Endodermal cell (in vitro differentiated cells): ENCODE measurements at regions not wholly inside any gene's neighbourhood (a gene's known extent, or its start where the extent isn't known, plus 50 kb on each side); places are given as distances from the start of the nearest gene placed in this dataset.

Experiments used
- DNase-seq: peaks from one replicate; pipeline ENCODE4 v3.0.0-alpha.2; 2017
- H3K27ac ChIP-seq: 2 replicates; pipeline ENCODE4 v1.5.1; 2013; ENCODE audit warnings: mild to moderate bottlenecking, low read depth, low read length, moderate library complexity
- H3K27me3 ChIP-seq: 2 replicates; pipeline ENCODE4 v1.6.1; 2013; ENCODE audit warnings: mild to moderate bottlenecking, low read length, moderate library complexity; ENCODE audit not compliant: insufficient read depth, control insufficient read depth, poor library complexity, severe bottlenecking
- H3K36me3 ChIP-seq: 2 replicates; pipeline ENCODE4 v1.7.0; 2013; ENCODE audit warnings: mild to moderate bottlenecking, low read length, moderate library complexity; ENCODE audit not compliant: control insufficient read depth, insufficient read depth
- H3K4me1 ChIP-seq: one replicate; pipeline ENCODE4 v1.7.0; 2013; ENCODE audit warnings: low read length; ENCODE audit not compliant: control insufficient read depth, insufficient read depth
- H3K4me3 ChIP-seq: 2 replicates; pipeline ENCODE4 v1.5.1; 2013; ENCODE audit warnings: mild to moderate bottlenecking, low read length, moderate library complexity
- H3K9ac ChIP-seq: 2 replicates; pipeline ENCODE4 v1.6.1; 2013; ENCODE audit warnings: mild to moderate bottlenecking, low read length, moderate library complexity; ENCODE audit not compliant: poor library complexity, severe bottlenecking; ENCODE audit errors: extremely low read depth
- H3K9me3 ChIP-seq: 2 replicates; pipeline ENCODE4 v1.6.1; 2013; ENCODE audit warnings: mild to moderate bottlenecking, low read length, moderate library complexity; ENCODE audit not compliant: control insufficient read depth
- H3K27ac Mint-ChIP-seq: 2 replicates; pipeline ENCODE4 v1.8.0; 2020; ENCODE audit warnings: mixed read lengths
- H3K27me3 Mint-ChIP-seq: 2 replicates; pipeline ENCODE4 v1.8.0; 2021; ENCODE audit warnings: mild to moderate bottlenecking, mixed read lengths; ENCODE audit not compliant: insufficient read depth
- H3K36me3 Mint-ChIP-seq: 2 replicates; pipeline ENCODE4 v1.8.0; 2020; ENCODE audit warnings: low read depth, mixed read lengths
- H3K4me1 Mint-ChIP-seq: 2 replicates; pipeline ENCODE4 v1.8.0; 2020; ENCODE audit warnings: mixed read lengths
- H3K4me3 Mint-ChIP-seq: 2 replicates; pipeline ENCODE4 v1.8.0; 2020; ENCODE audit warnings: mild to moderate bottlenecking, moderate library complexity, mixed read lengths
- H3K9me3 Mint-ChIP-seq: 2 replicates; pipeline ENCODE4 v1.8.0; 2020; ENCODE audit warnings: mild to moderate bottlenecking, mixed read lengths
- CTCF ChIP-seq: fragments of 200-600 bp; sonication (generic); conservative IDR thresholded peaks from 2 replicates; pipeline ENCODE4 v1.5.0; 2021; ENCODE audit warnings: antibody characterized with exemption, mild to moderate bottlenecking
- WGBS, 2 experiments: methylation state at CpG; one replicate each; pipeline versions ENCODE4 v1.1.5 to v1.1.7; 2013; ENCODE audit warnings: missing lambda C conversion rate in 2 of 2, mixed read lengths in 1 of 2; ENCODE audit not compliant: insufficient coverage in 1 of 2, insufficient read length in 1 of 2; 5-methylcytosine and 5-hydroxymethylcytosine counted together

- Mint-ChIP-seq H3K27ac (no peak overlapping the region), H3K27me3 (no peaks in the 10 kb centered on the region), H3K36me3 (no peaks in the 10 kb centered on the region), H3K4me1 (peaks cover 5% of the 10 kb centered on the region), H3K9me3 (no peaks in the 10 kb centered on the region), H3K4me3 (no peak overlapping the region)
- H3K9me3 ChIP-seq, result no peaks in the 10 kb centered on the region
- no peak for TF ChIP-seq CTCF
- no peaks in the 10 kb centered on the region for H3K27me3 ChIP-seq
- H3K27ac ChIP-seq, result no peak overlapping the region
- H3K4me3 ChIP-seq, result no peak overlapping the region
- H3K36me3 ChIP-seq, result no peaks in the 10 kb centered on the region
- 93 to 100% methylated on average over 8 to 10 of the region's 10 CpGs for WGBS, 2 experiments
- peak; percentile 60 for DNase-seq
- H3K4me1 ChIP-seq, result no peaks in the 10 kb centered on the region
- H3K9ac ChIP-seq, result no peak overlapping the region
These were observed 101.2 kb downstream of the RPS24 start for GRCh38 chr10:78134773-78135306.

GRCh38 chr10:78137147-78137546 lies 103.5 kb downstream of the RPS24 start:
- no peak overlapping the region for H3K27ac Mint-ChIP-seq
- 82 to 97% methylated on average over 1 to 3 of the region's 3 CpGs for WGBS, 2 experiments

GRCh38 chr10:78139341-78139740 lies 105.7 kb downstream of the RPS24 start:
- 74 to 82% methylated on average over 4 to 7 of the region's 9 CpGs for WGBS, 2 experiments
- peak overlapping the region; percentile 45 for H3K27ac Mint-ChIP-seq

More at GRCh38 chr10:78137147-78137546, 103.5 kb downstream of the RPS24 start:
- Histone ChIP-seq H3K27ac (no peak overlapping the region), H3K27me3 (no peaks in the 10 kb centered on the region), H3K9ac (no peak overlapping the region), H3K9me3 (no peaks in the 10 kb centered on the region), H3K4me1 (no peaks in the 10 kb centered on the region), H3K36me3 (no peaks in the 10 kb centered on the region), H3K4me3 (no peak overlapping the region)
- Mint-ChIP-seq H3K4me1 (peaks cover 5% of the 10 kb centered on the region), H3K27me3 (peaks cover 7% of the 10 kb centered on the region), H3K36me3 (no peaks in the 10 kb centered on the region), H3K4me3 (no peak overlapping the region), H3K9me3 (peaks cover 7% of the 10 kb centered on the region)
- TF ChIP-seq CTCF, result no peak
- no peak for DNase-seq

More at GRCh38 chr10:78139341-78139740, 105.7 kb downstream of the RPS24 start:
- Mint-ChIP-seq H3K36me3 (no peaks in the 10 kb centered on the region), H3K4me3 (no peak overlapping the region), H3K9me3 (peaks cover 7% of the 10 kb centered on the region), H3K4me1 (peaks cover 5% of the 10 kb centered on the region), H3K27me3 (peaks cover 11% of the 10 kb centered on the region)
- Histone ChIP-seq H3K4me3 (no peak overlapping the region), H3K36me3 (no peaks in the 10 kb centered on the region), H3K27ac (peak overlapping the region; percentile 83), H3K27me3 (no peaks in the 10 kb centered on the region), H3K9ac (no peak overlapping the region), H3K9me3 (no peaks in the 10 kb centered on the region), H3K4me1 (no peaks in the 10 kb centered on the region)
- peak; percentile 71 for DNase-seq
- TF ChIP-seq CTCF, result no peak
